Left renal pelvis (tissue), 4 donors: ENCODE measurements at regions not wholly inside any gene's neighbourhood (a gene's known extent, or its start where the extent isn't known, plus 50 kb on each side); places are given as distances from the start of the nearest gene placed in this dataset.
"Not testable (repeated sequence)": the region's sequence is repeated elsewhere in the genome, so short reads cannot be mapped to it uniquely, and the experiment has no call there.

Experiments
- DNase-seq, 4 donors: peaks; one replicate each; pipeline ENCODE4 v3.0.0-alpha.2; 2013; ENCODE audit warnings: low read depth in 4 of 4, low spot score in 3 of 4

GRCh38 chr11:80929031-80929805, 1488.4 kb upstream of the TENM4 start:
- DNase-seq = no peak

- DNase-seq = no peak
Observed at GRCh38 chr11:80925321-80925720, 1484.5 kb upstream of the TENM4 start.

- DNase-seq = not testable (repeated sequence)
Observed at GRCh38 chr11:80921310-80921709, 1480.5 kb upstream of the TENM4 start.

GRCh38 chr11:80916173-80916798, 1475.5 kb upstream of the TENM4 start:
- no peak for DNase-seq

GRCh38 chr11:80914311-80914710, 1473.5 kb upstream of the TENM4 start:
- no peak for DNase-seq

GRCh38 chr11:80911666-80912065, 1470.8 kb upstream of the TENM4 start:
- no peak for DNase-seq

GRCh38 chr11:80900265-80900664, 1459.4 kb upstream of the TENM4 start:
- DNase-seq = no peak

GRCh38 chr11:80899381-80899780, 1458.6 kb upstream of the TENM4 start:
- DNase-seq = no peak

- DNase-seq = no peak
Observed at GRCh38 chr11:80898910-80899309, 1458.1 kb upstream of the TENM4 start.

GRCh38 chr11:80886684-80887083, 1445.9 kb upstream of the TENM4 start:
- no peak for DNase-seq

GRCh38 chr11:80873310-80873999, 1432.6 kb upstream of the TENM4 start:
- DNase-seq = no peak

GRCh38 chr11:80872116-80872728, 1431.4 kb upstream of the TENM4 start:
- DNase-seq = no peak

- DNase-seq = no peak
Observed at GRCh38 chr11:80868831-80869230, 1428.0 kb upstream of the TENM4 start.

GRCh38 chr11:80862011-80862410, 1421.2 kb upstream of the TENM4 start:
- DNase-seq = no peak

GRCh38 chr11:80861193-80861592, 1420.4 kb upstream of the TENM4 start:
- no peak for DNase-seq

- no peak for DNase-seq
Observed at GRCh38 chr11:80860632-80861031, 1419.8 kb upstream of the TENM4 start.

- DNase-seq = no peak
Observed at GRCh38 chr11:80856066-80856465, 1415.2 kb upstream of the TENM4 start.

GRCh38 chr11:80855426-80855825, 1414.6 kb upstream of the TENM4 start:
- DNase-seq = no peak

- no peak for DNase-seq
Observed at GRCh38 chr11:80849253-80849652, 1408.4 kb upstream of the TENM4 start.

- DNase-seq = no peak
Observed at GRCh38 chr11:80846979-80847378, 1406.1 kb upstream of the TENM4 start.

- no peak for DNase-seq
Observed at GRCh38 chr11:80846442-80846841, 1405.6 kb upstream of the TENM4 start.
